IMR-90 (cell line): ENCODE measurements at regions not wholly inside any gene's neighbourhood (a gene's known extent, or its start where the extent isn't known, plus 50 kb on each side); places are given as distances from the start of the nearest gene placed in this dataset.
A peak's percentile ranks its signal among the peaks of the same experiment; 100 is the strongest.

Experiments
- ATAC-seq: fragments of 200-7000 bp; cut with Tn5 transposase; 2 replicates; pipeline ENCODE4 v1.9.1; 2020; ENCODE audit warnings: low read depth, mild to moderate bottlenecking, moderate library complexity
- BruUV-seq: library from RNA; stranded (reverse); fragments of 400-500 nt; replicated peaks from 2 replicates; lab custom pipeline; 2021; lab: Mats Ljungman, UMichigan
- CTCF ChIA-PET: fragments of 300-600 bp; formaldehyde crosslinking; extraction: SDS; loops from one replicate; lab custom pipeline; 2021; ENCODE audit warnings: antibody characterized with exemption; lab: Yijun Ruan, JAX
- POLR2A ChIA-PET: fragments of 300-600 bp; sonication (Branson Sonifier 250); formaldehyde crosslinking; loops from one replicate; lab custom pipeline; 2022; ENCODE audit warnings: antibody characterized with exemption; ENCODE audit not compliant: unreplicated experiment; lab: Charles Lee
- DNase-seq: peaks from one replicate; pipeline ENCODE4 v3.0.0; 2013
- H2AFZ ChIP-seq: replicated peaks from 2 replicates; pipeline ENCODE3; 2013; ENCODE audit warnings: low read length, mild to moderate bottlenecking; ENCODE audit not compliant: poor library complexity
- H2AK5ac ChIP-seq: 2 replicates; pipeline ENCODE4 v1.6.1; 2013; ENCODE audit warnings: low read depth, low read length, inconsistent platforms
- H2AK9ac ChIP-seq: replicated peaks from 2 replicates; pipeline ENCODE3; 2013; ENCODE audit warnings: mild to moderate bottlenecking, low read depth, low read length, moderate library complexity; ENCODE audit not compliant: poor library complexity
- H2BK120ac ChIP-seq: 2 replicates; pipeline ENCODE4 v1.6.1; 2013; ENCODE audit warnings: low read depth, low read length, inconsistent platforms
- H2BK15ac ChIP-seq: 3 replicates; pipeline ENCODE4 v1.6.1; 2013; ENCODE audit warnings: low read depth, low read length, inconsistent platforms
- H2BK20ac ChIP-seq: 2 replicates; pipeline ENCODE4 v1.6.1; 2013; ENCODE audit warnings: low read depth, mild to moderate bottlenecking, inconsistent platforms, low read length, moderate library complexity
- H2BK5ac ChIP-seq: 2 replicates; pipeline ENCODE4 v1.6.1; 2013; ENCODE audit warnings: mild to moderate bottlenecking, low read depth, low read length, inconsistent platforms; ENCODE audit not compliant: poor library complexity, severe bottlenecking
- H3K14ac ChIP-seq: replicated peaks from 2 replicates; pipeline ENCODE4 v1.6.1; 2013; ENCODE audit warnings: low read depth, low read length, inconsistent platforms
- H3K18ac ChIP-seq: 2 replicates; pipeline ENCODE4 v1.6.1; 2013; ENCODE audit warnings: low read depth, low read length, control low read depth
- H3K23ac ChIP-seq: 2 replicates; pipeline ENCODE4 v1.6.1; 2013; ENCODE audit warnings: low read depth, low read length, inconsistent platforms
- H3K27ac ChIP-seq: 2 replicates; pipeline ENCODE4 v1.5.1; 2013; ENCODE audit warnings: mild to moderate bottlenecking, control low read depth, low read length; ENCODE audit not compliant: insufficient read depth
- H3K27me3 ChIP-seq: 2 replicates; pipeline ENCODE4 v1.6.1; 2013; ENCODE audit warnings: low read length; ENCODE audit not compliant: control insufficient read depth, insufficient read depth
- H3K36me3 ChIP-seq: 2 replicates; pipeline ENCODE4 v1.6.1; 2013; ENCODE audit warnings: low read length, mixed read lengths; ENCODE audit not compliant: control insufficient read depth, insufficient read depth
- H3K4ac ChIP-seq: 2 replicates; pipeline ENCODE4 v1.6.1; 2013; ENCODE audit warnings: low read depth, low read length, inconsistent platforms
- H3K4me1 ChIP-seq: 2 replicates; pipeline ENCODE4 v1.6.1; 2013; ENCODE audit warnings: low read length, mixed read lengths; ENCODE audit not compliant: control insufficient read depth, insufficient read depth
- H3K4me2 ChIP-seq: 2 replicates; pipeline ENCODE4 v1.6.1; 2013; ENCODE audit warnings: low read depth, mild to moderate bottlenecking, control low read depth, low read length, moderate library complexity
- H3K4me3 ChIP-seq: 2 replicates; pipeline ENCODE4 v1.5.1; 2013; ENCODE audit warnings: low read depth, mild to moderate bottlenecking, control low read depth, low read length, moderate library complexity; ENCODE audit not compliant: insufficient read depth
- H3K56ac ChIP-seq: 2 replicates; pipeline ENCODE4 v1.6.1; 2013; ENCODE audit warnings: low read length, inconsistent platforms; ENCODE audit not compliant: insufficient read depth; ENCODE audit errors: extremely low read depth
- H3K79me1 ChIP-seq, 2 experiments: 2 replicates each; pipeline ENCODE4 v1.6.1; 2013; ENCODE audit warnings: low read length in 2 of 2, inconsistent platforms in 1 of 2, low read depth in 1 of 2
- H3K9ac ChIP-seq: 2 replicates; pipeline ENCODE4 v1.6.1; 2013; ENCODE audit warnings: low read depth, low read length, control low read depth
- H3K9me1 ChIP-seq: 2 replicates; pipeline ENCODE4 v1.6.1; 2013; ENCODE audit warnings: low read length, inconsistent platforms; ENCODE audit not compliant: insufficient read depth
- H3K9me3 ChIP-seq: 2 replicates; pipeline ENCODE4 v1.6.1; 2013; ENCODE audit warnings: low read length; ENCODE audit not compliant: control insufficient read depth, insufficient read depth
- H4K20me1 ChIP-seq: 2 replicates; pipeline ENCODE4 v1.6.1; 2013; ENCODE audit warnings: low read length, inconsistent platforms; ENCODE audit not compliant: insufficient read depth
- H4K5ac ChIP-seq: 2 replicates; pipeline ENCODE4 v1.6.1; 2013; ENCODE audit warnings: mild to moderate bottlenecking, low read depth, low read length, control low read depth
- H4K8ac ChIP-seq, 2 experiments: 2 replicates each; pipeline ENCODE4 v1.6.1; 2013; ENCODE audit warnings: low read depth in 2 of 2, low read length in 2 of 2, control low read depth in 1 of 2, inconsistent platforms in 1 of 2
- H4K91ac ChIP-seq: 2 replicates; pipeline ENCODE4 v1.6.1; 2013; ENCODE audit warnings: low read depth, low read length, inconsistent platforms; ENCODE audit not compliant: insufficient read depth
- CEBPB ChIP-seq: IDR thresholded peaks from 2 replicates; pipeline ENCODE4 v1.6.1; 2012; ENCODE audit warnings: low read depth, low read length, improper control_type of control experiment
- FOS ChIP-seq: fragments of 150-350 bp; IDR thresholded peaks from 2 replicates; pipeline ENCODE4 v1.6.1; 2016; ENCODE audit warnings: low read depth, low read length
- MAFK ChIP-seq: IDR thresholded peaks from 2 replicates; pipeline ENCODE4 v1.6.1; 2012; ENCODE audit warnings: low read depth, low read length, improper control_type of control experiment
- POLR2A ChIP-seq: IDR thresholded peaks from 2 replicates; pipeline ENCODE4 v1.6.1; 2012; ENCODE audit warnings: mild to moderate bottlenecking, low read depth, low read length
- WGBS, 2 experiments: methylation state at CpG; one replicate each; pipeline versions ENCODE4 v1.1.5 to v1.1.7; 2013; ENCODE audit warnings: missing lambda C conversion rate in 2 of 2; ENCODE audit not compliant: insufficient read length in 1 of 2; ENCODE audit errors: extremely low coverage in 2 of 2; 5-methylcytosine and 5-hydroxymethylcytosine counted together
- dilution Hi-C: fragments of 300-500 bp; cut with HindIII; formaldehyde crosslinking; loops from one replicate; pipeline ENCODE4 v1.14.3; 2018; ENCODE audit warnings: low sequenced_read_pairs; ENCODE audit not compliant: unreplicated experiment
- in situ Hi-C: fragments of 300-500 bp; cut with MboI; formaldehyde crosslinking; loops from 3 replicates; pipeline ENCODE4 v1.14.3; 2019; ENCODE audit warnings: low sequenced_read_pairs, inconsistent platforms, mixed read lengths
- intact Hi-C: fragments of 100-400 bp; cut with micrococcal nuclease; formaldehyde crosslinking; loops from 2 replicates; pipeline ENCODE4 v1.10.0; 2022

DNA sequence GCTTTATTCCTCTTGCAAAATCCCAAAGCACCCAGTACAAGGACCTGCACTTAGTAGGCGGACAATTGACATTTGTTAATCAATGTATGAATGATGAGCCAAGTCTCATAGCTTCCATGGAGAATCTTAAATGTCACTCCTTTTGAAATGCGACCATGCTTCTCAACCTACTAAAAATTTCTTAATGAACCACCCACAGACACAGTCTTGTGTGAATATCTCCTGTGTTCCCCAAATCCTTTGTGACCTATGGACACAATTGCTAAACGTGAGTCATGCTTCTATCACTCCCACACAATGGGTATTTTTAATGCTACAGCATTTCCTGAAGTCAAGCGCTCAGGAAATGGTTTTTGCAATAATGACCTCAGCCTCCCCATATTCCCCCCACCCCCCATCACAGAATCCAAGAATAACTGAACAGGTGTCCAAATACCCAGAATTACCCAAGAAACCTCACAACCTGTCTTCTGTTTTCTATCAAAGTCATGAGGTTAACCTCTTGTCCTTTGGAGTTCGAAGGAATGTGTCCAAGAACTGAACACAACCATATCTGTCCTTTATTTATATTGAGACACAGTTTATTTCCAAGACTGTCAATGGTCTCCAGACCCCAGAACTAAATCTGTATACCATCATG lies 163.6 kb upstream of the PLEKHG7 start:
- dilution Hi-C loops, result no loop called here
- Histone ChIP-seq H3K23ac (no peak overlapping the region), H3K36me3 (no peaks in the 10 kb centered on the region), H4K20me1 (no peaks in the 10 kb centered on the region), H2AK9ac (no peak overlapping the region), H4K8ac (no peak overlapping the region; a peak in 1 of 4 replicates), H2AK5ac (no peak overlapping the region), H2BK20ac (peak overlapping the region; percentile 35; the same call in 1 of the 2 replicates), H2BK120ac (no peak overlapping the region), H3K14ac (no peak overlapping the region), H2BK15ac (no peak overlapping the region), H3K4me3 (no peak overlapping the region), H3K4me2 (peak overlapping the region; percentile 21; the same call in 1 of the 2 replicates), H2BK5ac (no peak overlapping the region), H3K27me3 (no peaks in the 10 kb centered on the region), H3K18ac (peak overlapping the region; percentile 69; the same call in 1 of the 2 replicates), H3K9me1 (peaks cover 2% of the 10 kb centered on the region; the same call in 1 of the 2 replicates), H4K91ac (no peak overlapping the region), H3K56ac (no peak overlapping the region), H3K27ac (no peak overlapping the region), H3K79me1 (no peaks in the 10 kb centered on the region), H2AFZ (no peak overlapping the region), H4K5ac (peak overlapping the region; percentile 52; the same call in 1 of the 2 replicates), H3K9ac (no peak overlapping the region), H3K4ac (peak overlapping the region; percentile 8; the same call in 1 of the 2 replicates), H3K4me1 (peaks cover 11% of the 10 kb centered on the region), H3K9me3 (no peaks in the 10 kb centered on the region)
- intact Hi-C loops, result no loop called here
- in situ Hi-C loops, result no loop called here
- no TSS peak for BruUV-seq
- ATAC-seq (peak; percentile 21; the same call in 1 of the 2 replicates), DNase-seq (peak; percentile 80)
- ChIA-PET POLR2A (no interaction called here), CTCF (no interaction called here)
- 33% methylated on average over 3 of the region's 5 CpGs; no CpG with 5 or more reads in 1 of the 2 experiments for WGBS, 2 experiments
- TF ChIP-seq FOS (0 out of 2 replicates have a peak, but pooled peaks have one; percentile 29), MAFK (no peak), POLR2A (no peak), CEBPB (peak; percentile 61)
